ENCODE measurements at regions not wholly inside any gene's neighbourhood (a gene's known extent, or its start where the extent isn't known, plus 50 kb on each side); places are given as distances from the start of the nearest gene placed in this dataset.

GRCh38 chr11:57124917-57125316, 56.8 kb upstream of the LRRC55 start:
- TF ChIP-seq CTCF (IDR thresholded peaks at IDR 0.05) = no peak
- Histone ChIP-seq H4K20me1 (ENCODE audit: insufficient read depth, low read length) (no peaks in the 10 kb centered on the region), H3K9me3 (replicated peaks in 1 of 2; ENCODE audit: control insufficient read depth in 1 of 2, insufficient read depth in 1 of 2, low read length in 2 of 2) (no peaks in the 10 kb centered on the region), H3K27ac (ENCODE audit: low read depth in 1 of 2, low read length in 2 of 2) (no peak overlapping the region), H3K36me3 (replicated peaks in 1 of 2; ENCODE audit: control insufficient read depth in 1 of 2, insufficient read depth in 2 of 2, low read length in 2 of 2) (no peaks in the 10 kb centered on the region), H3K27me3 (ENCODE audit: control insufficient read depth in 2 of 2, insufficient read depth in 2 of 2, low read length in 2 of 2) (peaks cover 11 to 27% of the 10 kb centered on the region in 2 donors), H2AFZ (ENCODE audit: insufficient read depth, low read depth, low read length, poor library complexity, severe bottlenecking) (no peak overlapping the region), H3K4me3 (replicated peaks in 1 of 3; ENCODE audit: low read depth in 2 of 3, low read length in 3 of 3) (no peak overlapping the region), H3K4me2 (replicated peaks; ENCODE audit: extremely low read depth, low read length, poor library complexity, severe bottlenecking) (no peak overlapping the region), H3K79me2 (ENCODE audit: insufficient read depth, low read length) (no peaks in the 10 kb centered on the region), H3K4me1 (ENCODE audit: control insufficient read depth in 1 of 2, insufficient read depth in 2 of 2, low read length in 2 of 2) (no peaks in the 10 kb centered on the region), H3K9ac (ENCODE audit: insufficient read depth, low read length, poor library complexity, severe bottlenecking) (no peak overlapping the region)
- no peak for DNase-seq
- intact Hi-C loops (cut with micrococcal nuclease) = no loop called here
- Mint-ChIP-seq H3K4me3 (no peak overlapping the region), H3K4me1 (no peaks in the 10 kb centered on the region), H3K36me3 (no peaks in the 10 kb centered on the region), H3K27me3 (ENCODE audit: low read depth in 3 of 3) (peaks cover 32 to 40% (median 34%) of the 10 kb centered on the region in 3 donors), H3K27ac (no peak overlapping the region), H3K9me3 (peaks cover 0 to 2% (median 0%) of the 10 kb centered on the region in 7 donors)
- 13% methylated on average over 4 of the region's 4 CpGs for WGBS (ENCODE audit: insufficient coverage)

GRCh38 chr11:57126766-57127400, 54.9 kb upstream of the LRRC55 start:
- no peaks in the 10 kb centered on the region for H3K4me1 Mint-ChIP-seq
- intact Hi-C loops (cut with micrococcal nuclease) = no loop called here

More at GRCh38 chr11:57126766-57127400, 54.9 kb upstream of the LRRC55 start:
- H2AFZ ChIP-seq (ENCODE audit: insufficient read depth, low read depth, low read length, poor library complexity, severe bottlenecking) = no peak overlapping the region
- no peaks in the 10 kb centered on the region for H3K36me3 ChIP-seq (replicated peaks in 1 of 2; ENCODE audit: control insufficient read depth in 1 of 2, insufficient read depth in 2 of 2, low read length in 2 of 2)
- H3K4me1 ChIP-seq (ENCODE audit: control insufficient read depth in 1 of 2, insufficient read depth in 2 of 2, low read length in 2 of 2) = no peaks in the 10 kb centered on the region
- H3K4me2 ChIP-seq (replicated peaks; ENCODE audit: extremely low read depth, low read length, poor library complexity, severe bottlenecking) = no peak overlapping the region
- peaks cover 11 to 27% of the 10 kb centered on the region in 2 donors for H3K27me3 ChIP-seq (ENCODE audit: control insufficient read depth in 2 of 2, insufficient read depth in 2 of 2, low read length in 2 of 2)
- H3K9ac ChIP-seq (ENCODE audit: insufficient read depth, low read length, poor library complexity, severe bottlenecking) = no peak overlapping the region
- DNase-seq = no peak
- no peak overlapping the region for H3K27ac ChIP-seq (ENCODE audit: low read depth in 1 of 2, low read length in 2 of 2)
- peaks cover 0 to 2% (median 0%) of the 10 kb centered on the region in 7 donors for H3K9me3 Mint-ChIP-seq
- no peak overlapping the region for H3K4me3 Mint-ChIP-seq
- H3K4me3 ChIP-seq (replicated peaks in 1 of 3; ENCODE audit: low read depth in 2 of 3, low read length in 3 of 3) = no peak overlapping the region
- TF ChIP-seq CTCF (IDR thresholded peaks at IDR 0.05) = no peak
- peaks cover 34 to 41% (median 41%) of the 10 kb centered on the region in 3 donors for H3K27me3 Mint-ChIP-seq (ENCODE audit: low read depth in 3 of 3)
- no peaks in the 10 kb centered on the region for H3K9me3 ChIP-seq (replicated peaks in 1 of 2; ENCODE audit: control insufficient read depth in 1 of 2, insufficient read depth in 1 of 2, low read length in 2 of 2)
- H4K20me1 ChIP-seq (ENCODE audit: insufficient read depth, low read length) = no peaks in the 10 kb centered on the region
- H3K27ac Mint-ChIP-seq = peak overlapping the region in 1 of 7 donors; percentile 1
- H3K36me3 Mint-ChIP-seq = no peaks in the 10 kb centered on the region
- H3K79me2 ChIP-seq (ENCODE audit: insufficient read depth, low read length) = no peaks in the 10 kb centered on the region
- 100% methylated on average over 1 of the region's 3 CpGs for WGBS (ENCODE audit: insufficient coverage)
